ENCODE measurements at regions not wholly inside any gene's neighbourhood (a gene's known extent, or its start where the extent isn't known, plus 50 kb on each side); places are given as distances from the start of the nearest gene placed in this dataset.

- H3K9me3 ChIP-seq, result no peaks in the 10 kb centered on the region
- H3K27me3 ChIP-seq, result no peaks in the 10 kb centered on the region
- no peak for TF ChIP-seq POLR2A (IDR thresholded peaks at IDR 0.05)
- TF ChIP-seq, protein P1, sequence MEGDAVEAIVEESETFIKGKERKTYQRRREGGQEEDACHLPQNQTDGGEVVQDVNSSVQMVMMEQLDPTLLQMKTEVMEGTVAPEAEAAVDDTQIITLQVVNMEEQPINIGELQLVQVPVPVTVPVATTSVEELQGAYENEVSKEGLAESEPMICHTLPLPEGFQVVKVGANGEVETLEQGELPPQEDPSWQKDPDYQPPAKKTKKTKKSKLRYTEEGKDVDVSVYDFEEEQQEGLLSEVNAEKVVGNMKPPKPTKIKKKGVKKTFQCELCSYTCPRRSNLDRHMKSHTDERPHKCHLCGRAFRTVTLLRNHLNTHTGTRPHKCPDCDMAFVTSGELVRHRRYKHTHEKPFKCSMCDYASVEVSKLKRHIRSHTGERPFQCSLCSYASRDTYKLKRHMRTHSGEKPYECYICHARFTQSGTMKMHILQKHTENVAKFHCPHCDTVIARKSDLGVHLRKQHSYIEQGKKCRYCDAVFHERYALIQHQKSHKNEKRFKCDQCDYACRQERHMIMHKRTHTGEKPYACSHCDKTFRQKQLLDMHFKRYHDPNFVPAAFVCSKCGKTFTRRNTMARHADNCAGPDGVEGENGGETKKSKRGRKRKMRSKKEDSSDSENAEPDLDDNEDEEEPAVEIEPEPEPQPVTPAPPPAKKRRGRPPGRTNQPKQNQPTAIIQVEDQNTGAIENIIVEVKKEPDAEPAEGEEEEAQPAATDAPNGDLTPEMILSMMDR (IDR thresholded peaks at IDR 0.05 in 4 of 5, conservative IDR thresholded peaks at IDR 0.05 in 1 of 5), result no peak
- no peaks in the 10 kb centered on the region for H3K4me1 ChIP-seq
- ATAC-seq, result no peak
- no peak overlapping the region for H3K4me3 ChIP-seq
- intact Hi-C loops (cut with DNase I; ENCODE audit: low total_unique reads) (no loop called here), in situ Hi-C loops (cut with MboI; ENCODE audit: low sequenced_read_pairs in 4 of 4) (no loop called here)
- no peak for DNase-seq
- no peak overlapping the region for H3K27ac ChIP-seq
- no peaks in the 10 kb centered on the region for H3K36me3 ChIP-seq
These were observed 324.1 kb upstream of the GOT2 start for GRCh38 chr16:59058250-59058649.

- intact Hi-C loops (cut with DNase I; ENCODE audit: low total_unique reads) (no loop called here), in situ Hi-C loops (cut with MboI; ENCODE audit: low sequenced_read_pairs in 4 of 4) (no loop called here)
- TF ChIP-seq, protein P1 (IDR thresholded peaks at IDR 0.05 in 4 of 5, conservative IDR thresholded peaks at IDR 0.05 in 1 of 5), result no peak
- no peak for TF ChIP-seq POLR2A (IDR thresholded peaks at IDR 0.05)
- no peak overlapping the region for H3K4me3 ChIP-seq
- DNase-seq (no peak), ATAC-seq (no peak)
- H3K4me1 ChIP-seq, result no peaks in the 10 kb centered on the region
- H3K27me3 ChIP-seq, result no peaks in the 10 kb centered on the region
- H3K36me3 ChIP-seq, result no peaks in the 10 kb centered on the region
- H3K27ac ChIP-seq, result no peak overlapping the region
- no peaks in the 10 kb centered on the region for H3K9me3 ChIP-seq
These were observed 319.8 kb upstream of the GOT2 start for GRCh38 chr16:59053911-59054310.

DNA sequence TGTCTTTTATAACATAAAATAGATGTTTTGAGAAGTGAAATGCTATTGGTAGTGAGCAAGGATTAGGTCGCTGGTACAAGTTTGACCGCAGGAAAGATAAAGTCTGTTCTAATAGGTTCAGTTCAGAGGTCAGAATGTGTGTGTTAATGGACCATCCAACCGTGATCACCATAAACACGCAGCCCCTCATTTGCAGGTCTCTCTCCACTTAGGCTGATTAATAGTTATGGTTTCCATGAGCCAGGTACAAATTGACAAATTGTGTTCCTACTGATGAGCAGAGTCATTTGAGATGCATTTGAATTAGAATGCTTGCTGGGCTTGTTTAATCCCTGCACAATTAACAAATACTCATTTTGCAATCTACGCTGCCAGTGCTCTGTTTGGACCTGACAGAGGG is 318.1 kb upstream of the GOT2 start:
- Histone ChIP-seq H3K27ac (no peak overlapping the region), H3K36me3 (no peaks in the 10 kb centered on the region), H3K27me3 (no peaks in the 10 kb centered on the region), H3K4me1 (no peaks in the 10 kb centered on the region), H3K4me3 (no peak overlapping the region), H3K9me3 (no peaks in the 10 kb centered on the region)
- in situ Hi-C loops (cut with MboI; ENCODE audit: low sequenced_read_pairs in 4 of 4) (no loop called here), intact Hi-C loops (cut with DNase I; ENCODE audit: low total_unique reads) (no loop called here)
- ATAC-seq (no peak), DNase-seq (no peak)
- TF ChIP-seq, protein P1 (IDR thresholded peaks at IDR 0.05 in 4 of 5, conservative IDR thresholded peaks at IDR 0.05 in 1 of 5), result no peak
- no peak for TF ChIP-seq POLR2A (IDR thresholded peaks at IDR 0.05)

- H3K9me3 ChIP-seq, result no peaks in the 10 kb centered on the region
- H3K4me1 ChIP-seq, result no peaks in the 10 kb centered on the region
- TF ChIP-seq, protein P1 (IDR thresholded peaks at IDR 0.05 in 4 of 5, conservative IDR thresholded peaks at IDR 0.05 in 1 of 5), result no peak
- no peak for TF ChIP-seq POLR2A (IDR thresholded peaks at IDR 0.05)
- intact Hi-C loops (cut with DNase I; ENCODE audit: low total_unique reads), result no loop called here
- no peaks in the 10 kb centered on the region for H3K36me3 ChIP-seq
- in situ Hi-C loops (cut with MboI; ENCODE audit: low sequenced_read_pairs in 4 of 4), result no loop called here
- H3K27me3 ChIP-seq, result no peaks in the 10 kb centered on the region
- no peak overlapping the region for H3K27ac ChIP-seq
- H3K4me3 ChIP-seq, result no peak overlapping the region
- DNase-seq, result no peak
- ATAC-seq, result no peak
These were observed 314.8 kb upstream of the GOT2 start for GRCh38 chr16:59048876-59049275.

DNA sequence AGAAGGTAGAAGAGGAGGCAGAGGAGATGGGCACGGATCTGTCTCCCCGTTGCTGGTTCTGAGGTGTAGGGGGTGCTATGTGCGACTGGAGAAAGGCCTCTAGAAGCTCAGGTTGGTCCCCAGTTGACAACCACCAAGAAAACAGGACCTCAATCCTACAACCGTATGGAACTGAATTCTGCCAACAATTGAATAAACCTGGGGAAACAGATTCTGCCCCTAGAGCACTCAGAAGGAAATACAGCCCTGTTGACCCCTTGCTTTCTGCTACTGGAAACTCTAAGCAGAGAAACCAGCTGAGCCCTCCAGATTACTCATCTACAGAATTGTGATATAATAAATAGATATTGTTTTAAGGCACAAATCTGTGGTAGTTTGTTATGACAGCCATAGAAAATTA is 313.0 kb upstream of the GOT2 start:
- H3K27me3 ChIP-seq, result no peaks in the 10 kb centered on the region
- in situ Hi-C loops (cut with MboI; ENCODE audit: low sequenced_read_pairs in 4 of 4) (no loop called here), intact Hi-C loops (cut with DNase I; ENCODE audit: low total_unique reads) (no loop called here)
- TF ChIP-seq, protein P1 (IDR thresholded peaks at IDR 0.05 in 4 of 5, conservative IDR thresholded peaks at IDR 0.05 in 1 of 5), result no peak
- no peak for TF ChIP-seq POLR2A (IDR thresholded peaks at IDR 0.05)
- DNase-seq (no peak), ATAC-seq (no peak)
- H3K4me3 ChIP-seq, result no peak overlapping the region
- no peak overlapping the region for H3K27ac ChIP-seq
- H3K9me3 ChIP-seq, result no peaks in the 10 kb centered on the region
- H3K4me1 ChIP-seq, result no peaks in the 10 kb centered on the region
- no peaks in the 10 kb centered on the region for H3K36me3 ChIP-seq
